H4 (cell line): ENCODE measurements at regions not wholly inside any gene's neighbourhood (a gene's known extent, or its start where the extent isn't known, plus 50 kb on each side); places are given as distances from the start of the nearest gene placed in this dataset.
"Not testable (repeated sequence)": the region's sequence is repeated elsewhere in the genome, so short reads cannot be mapped to it uniquely, and the experiment has no call there.

ENCODE experiments used
- DNase-seq: peaks from one replicate; pipeline ENCODE4 v3.0.0-alpha.2; 2015; ENCODE audit warnings: low spot score

GRCh38 chr5:81829242-81829641 lies 78.3 kb upstream of the SSBP2 start:
- DNase-seq, result no peak

DNA sequence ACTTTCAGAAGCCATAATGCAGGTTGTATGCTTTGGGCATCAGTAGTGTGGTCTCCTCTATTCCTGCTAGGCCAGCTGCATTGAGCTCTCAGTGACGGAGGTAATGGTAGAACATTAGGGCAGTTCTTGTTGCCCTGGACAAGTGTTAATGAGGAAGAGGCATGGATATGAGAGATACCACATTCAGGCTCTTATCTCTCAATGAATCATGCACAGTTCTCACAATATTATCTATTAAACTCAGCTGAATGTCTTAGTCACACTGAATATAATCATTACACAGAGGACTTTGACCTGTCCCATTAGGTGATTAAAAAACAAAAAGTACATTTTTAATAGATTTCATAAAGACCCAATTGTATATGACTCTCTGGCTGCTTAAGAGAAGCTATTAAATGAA lies 76.6 kb upstream of the SSBP2 start:
- DNase-seq, result no peak

DNA sequence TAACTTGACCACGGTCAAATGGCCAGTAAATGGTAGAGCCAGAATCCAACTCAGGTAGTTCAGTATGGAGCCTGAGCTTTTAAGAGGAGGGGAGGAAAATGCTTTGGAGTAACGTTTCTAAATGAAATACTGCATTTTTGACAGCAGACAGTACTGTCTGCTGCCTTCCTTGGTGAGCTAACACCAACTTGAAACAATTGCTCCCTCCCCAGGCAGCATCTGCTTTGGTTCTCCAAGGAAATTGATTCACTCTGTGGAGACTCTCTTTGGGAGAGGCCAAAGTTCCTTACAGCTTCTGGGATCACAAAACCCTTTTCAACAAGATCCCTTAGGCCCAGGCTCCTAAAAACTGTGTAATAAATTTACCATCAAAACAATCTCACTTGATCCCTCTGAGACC lies 75.2 kb upstream of the SSBP2 start:
- DNase-seq, result no peak

- peak; percentile 45 for DNase-seq
Measured at GRCh38 chr5:81825237-81825636, 74.3 kb upstream of the SSBP2 start.

GRCh38 chr5:81823736-81824135 lies 72.8 kb upstream of the SSBP2 start:
- not testable (repeated sequence) for DNase-seq

- no peak for DNase-seq
Measured at GRCh38 chr5:81820863-81821262, 70.0 kb upstream of the SSBP2 start.

GRCh38 chr5:81820318-81820636 lies 69.4 kb upstream of the SSBP2 start:
- DNase-seq, result no peak

DNA sequence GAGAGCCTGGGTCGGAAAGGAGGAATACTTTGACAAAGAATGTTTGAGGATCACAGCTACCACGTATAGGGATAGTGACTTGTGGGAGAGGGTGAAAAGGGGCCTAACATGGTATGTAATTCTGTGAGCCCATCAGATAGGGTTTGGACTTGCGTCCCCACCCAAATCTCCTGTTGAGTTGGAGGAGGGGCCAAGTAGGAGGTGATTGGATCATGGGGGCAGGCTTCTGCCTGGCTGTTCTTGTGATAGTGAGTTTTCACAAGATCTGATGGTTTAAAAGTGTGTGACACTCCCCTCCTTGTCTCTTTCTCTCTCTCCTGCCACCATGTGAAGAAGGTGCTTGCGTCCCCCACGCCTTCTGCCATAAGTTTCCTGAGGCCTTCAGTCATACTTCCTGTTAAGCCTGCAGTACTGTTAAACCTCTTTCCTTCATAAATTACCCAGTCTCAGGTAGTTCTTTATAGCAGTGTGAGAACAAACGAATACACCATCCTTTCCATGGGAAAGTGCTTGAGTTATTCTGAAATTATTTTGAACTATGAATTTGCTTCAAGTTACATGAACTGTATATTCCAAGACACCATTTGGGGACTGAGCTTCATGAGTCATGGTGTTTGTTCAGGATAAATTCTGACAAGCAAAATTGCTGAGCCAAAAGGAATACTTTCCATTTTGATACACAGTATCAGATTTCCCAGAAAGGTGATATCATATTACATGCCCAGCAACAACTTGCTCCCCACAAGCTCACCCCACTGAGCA lies 68.8 kb upstream of the SSBP2 start:
- peak; percentile 15 for DNase-seq

DNA sequence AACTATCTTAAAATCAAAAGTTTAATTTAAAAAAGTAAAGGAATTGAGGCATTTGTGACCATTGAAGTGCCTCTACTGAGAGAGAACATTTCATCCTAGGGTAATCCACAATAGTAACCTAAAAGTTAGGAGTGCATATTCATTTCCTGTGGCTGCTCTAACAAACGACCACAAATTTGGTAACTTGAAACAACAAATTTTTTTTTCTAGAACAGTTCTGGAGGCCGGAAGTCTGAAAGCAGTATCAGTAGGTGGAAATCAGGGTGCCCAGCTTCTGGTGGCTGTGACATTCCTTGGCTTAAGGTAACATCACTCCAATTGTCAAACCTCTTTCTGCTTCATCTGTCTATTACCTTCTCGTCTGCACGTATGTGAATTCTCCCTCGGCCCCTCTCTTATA lies 67.1 kb upstream of the SSBP2 start:
- no peak for DNase-seq

GRCh38 chr5:81817086-81817485 lies 66.2 kb upstream of the SSBP2 start:
- no peak for DNase-seq

- DNase-seq, result no peak
Measured at GRCh38 chr5:81815321-81815720, 64.4 kb upstream of the SSBP2 start.

DNA sequence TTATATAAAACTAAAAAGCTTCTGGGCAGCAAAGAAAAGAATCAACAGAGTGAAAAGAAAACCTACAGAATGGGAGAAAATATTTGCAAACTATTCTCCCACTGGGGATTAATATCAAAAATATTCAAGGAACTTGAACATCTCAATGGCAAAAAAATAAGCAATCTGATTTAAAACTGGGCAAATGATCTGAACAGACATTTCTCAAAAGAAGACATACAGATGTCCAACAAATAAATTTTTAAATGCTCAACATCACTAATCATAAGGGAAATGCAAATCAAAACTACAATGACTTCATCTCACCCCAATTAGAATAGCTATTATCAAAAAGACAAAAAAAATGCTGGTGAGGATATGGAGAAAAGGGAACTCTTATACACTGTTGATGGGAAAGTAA lies 57.2 kb upstream of the SSBP2 start:
- DNase-seq, result no peak

- no peak for DNase-seq
Measured at GRCh38 chr5:81805086-81805485, 54.2 kb upstream of the SSBP2 start.

- no peak for DNase-seq
Measured at GRCh38 chr5:81803812-81804211, 52.9 kb upstream of the SSBP2 start.

DNA sequence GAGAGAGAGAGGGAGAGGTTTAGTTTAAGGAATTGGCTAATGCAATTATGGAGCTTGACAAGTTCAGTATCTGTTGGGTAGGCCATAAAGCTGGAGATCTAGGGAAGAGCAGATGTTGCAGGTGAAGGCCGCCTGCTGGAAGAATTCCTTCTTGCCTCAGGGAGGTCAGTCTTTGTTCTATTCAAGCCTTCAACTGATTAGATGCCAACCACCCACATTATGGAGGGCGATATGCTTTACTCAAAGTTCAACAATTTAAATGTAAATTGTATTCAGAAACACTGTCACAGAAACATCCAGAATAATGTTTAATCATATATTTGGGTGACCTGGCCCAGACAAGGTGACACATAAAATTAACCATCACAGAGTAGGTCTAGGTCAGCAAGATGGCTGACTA lies 51.7 kb upstream of the SSBP2 start:
- DNase-seq, result no peak

DNA sequence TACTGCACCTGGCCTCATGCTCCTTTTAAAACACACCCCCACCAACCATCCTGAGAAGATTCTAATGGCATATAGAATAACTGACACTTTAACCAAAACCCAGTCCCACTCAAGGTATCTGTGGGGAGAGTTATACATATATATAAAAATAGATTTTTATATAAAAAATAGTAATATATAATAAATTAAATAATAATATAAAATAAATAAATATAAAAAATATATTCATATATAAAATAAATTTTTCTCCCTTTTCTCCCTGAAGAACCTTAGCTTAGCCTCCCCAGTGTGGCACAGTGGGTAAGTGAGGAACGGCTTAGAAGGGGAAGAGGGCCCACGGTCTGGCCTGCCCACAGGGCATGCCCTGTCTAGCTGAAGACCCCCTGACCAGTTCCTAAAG lies 51.1 kb upstream of the SSBP2 start:
- no peak for DNase-seq

- no peak for DNase-seq
Measured at GRCh38 chr5:81800797-81801196, 49.9 kb upstream of the SSBP2 start.
